DND-41 (cell line): ENCODE measurements at regions not wholly inside any gene's neighbourhood (a gene's known extent, or its start where the extent isn't known, plus 50 kb on each side); places are given as distances from the start of the nearest gene placed in this dataset.
"Not testable (repeated sequence)": the region's sequence is repeated elsewhere in the genome, so short reads cannot be mapped to it uniquely, and the experiment has no call there.

Source experiments
- ATAC-seq: fragments of 200-7000 bp; cut with Tn5 transposase; 3 replicates; pipeline ENCODE4 v1.9.1; 2021; ENCODE audit warnings: low read depth; ENCODE audit not compliant: insufficient read depth
- DNase-seq: peaks from one replicate; pipeline ENCODE4 v3.0.0-alpha.2; 2020
- H2AFZ ChIP-seq: 2 replicates; pipeline ENCODE4 v1.6.0; 2012; ENCODE audit warnings: low read depth, low read length
- H3K27ac ChIP-seq: 2 replicates; pipeline ENCODE4 v1.5.1; 2012; ENCODE audit warnings: low read length, inconsistent platforms
- H3K27me3 ChIP-seq: fragments of 200-600 bp; sonication (generic); 2 replicates; pipeline ENCODE4 v1.6.0; 2012; ENCODE audit warnings: low read length, mild to moderate bottlenecking, inconsistent platforms; ENCODE audit not compliant: insufficient read depth, poor library complexity
- H3K36me3 ChIP-seq: 2 replicates; pipeline ENCODE4 v1.5.1; 2012; ENCODE audit warnings: low read length, inconsistent platforms; ENCODE audit not compliant: insufficient read depth
- H3K4me1 ChIP-seq: 2 replicates; pipeline ENCODE4 v1.5.1; 2012; ENCODE audit warnings: mild to moderate bottlenecking, low read length; ENCODE audit not compliant: insufficient read depth
- H3K4me2 ChIP-seq: 2 replicates; pipeline ENCODE4 v1.6.0; 2012; ENCODE audit warnings: mild to moderate bottlenecking, moderate library complexity, low read length, inconsistent platforms; ENCODE audit not compliant: insufficient read depth
- H3K4me3 ChIP-seq, 2 experiments: fragments of 200-600 bp in 1 of 2; shearing (Covaris generic) in 1 of 2; 2 replicates each; pipeline ENCODE4 v1.5.1; 2012 to 2016; ENCODE audit warnings: inconsistent platforms in 2 of 2, low read length in 2 of 2, mild to moderate bottlenecking in 2 of 2, low read depth in 1 of 2, moderate library complexity in 1 of 2
- H3K79me2 ChIP-seq: 2 replicates; pipeline ENCODE4 v1.6.0; 2012; ENCODE audit warnings: low read length, inconsistent platforms; ENCODE audit not compliant: insufficient read depth
- H3K9ac ChIP-seq: 2 replicates; pipeline ENCODE4 v1.6.0; 2012; ENCODE audit warnings: low read depth, mild to moderate bottlenecking, inconsistent platforms, low read length, moderate library complexity
- H3K9me3 ChIP-seq: 2 replicates; pipeline ENCODE4 v1.5.1; 2012; ENCODE audit warnings: low read length, moderate library complexity, mild to moderate bottlenecking, inconsistent platforms; ENCODE audit not compliant: insufficient read depth, severe bottlenecking
- H4K20me1 ChIP-seq: 2 replicates; pipeline ENCODE4 v1.6.0; 2012; ENCODE audit warnings: low read length; ENCODE audit not compliant: insufficient read depth
- EZH2 ChIP-seq: IDR thresholded peaks from 3 replicates; pipeline ENCODE4 v1.6.1; 2012; ENCODE audit warnings: borderline replicate concordance, low read depth, mild to moderate bottlenecking, moderate library complexity, low read length, inconsistent platforms; ENCODE audit not compliant: severe bottlenecking
- TF ChIP-seq, protein P1 (sequence below): IDR thresholded peaks from 2 replicates; pipeline ENCODE4 v1.5.1; 2012; ENCODE audit warnings: borderline replicate concordance, low read length, moderate library complexity, mild to moderate bottlenecking; ENCODE audit not compliant: poor library complexity, severe bottlenecking; ENCODE audit errors: extremely low read depth

DNA sequence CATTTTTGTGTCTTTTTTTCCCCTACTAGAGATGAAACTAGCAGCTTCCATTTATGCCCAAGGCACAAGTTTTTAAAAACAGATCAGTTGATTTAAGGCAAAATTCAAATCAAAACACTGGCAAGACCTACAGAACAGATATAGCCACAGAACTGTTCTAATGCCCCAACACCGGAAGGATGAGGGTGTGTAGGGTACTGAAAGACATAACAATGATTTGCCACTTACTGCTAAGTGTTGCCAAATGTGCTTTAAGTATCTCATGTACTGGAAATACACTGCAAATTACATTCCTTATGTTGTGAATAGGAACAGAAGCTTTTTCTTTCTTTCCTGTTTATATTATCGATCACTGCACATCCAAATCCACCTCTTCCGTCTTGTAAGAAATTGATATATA lies 189.0 kb downstream of the CETN3 start:
- no peak overlapping the region for H3K4me2 ChIP-seq

GRCh38 chr5:90214991-90215390 lies 194.6 kb downstream of the CETN3 start:
- H3K27me3 ChIP-seq = no peaks in the 10 kb centered on the region
- H3K9ac ChIP-seq = no peak overlapping the region
- H4K20me1 ChIP-seq = no peaks in the 10 kb centered on the region
- H3K4me3 ChIP-seq = no peak overlapping the region
- no peaks in the 10 kb centered on the region for H3K9me3 ChIP-seq
- H3K36me3 ChIP-seq = no peaks in the 10 kb centered on the region
- no peaks in the 10 kb centered on the region for H3K4me1 ChIP-seq
- H2AFZ ChIP-seq = no peak overlapping the region
- ATAC-seq (no peak), DNase-seq (no peak)
- TF ChIP-seq, protein P1, sequence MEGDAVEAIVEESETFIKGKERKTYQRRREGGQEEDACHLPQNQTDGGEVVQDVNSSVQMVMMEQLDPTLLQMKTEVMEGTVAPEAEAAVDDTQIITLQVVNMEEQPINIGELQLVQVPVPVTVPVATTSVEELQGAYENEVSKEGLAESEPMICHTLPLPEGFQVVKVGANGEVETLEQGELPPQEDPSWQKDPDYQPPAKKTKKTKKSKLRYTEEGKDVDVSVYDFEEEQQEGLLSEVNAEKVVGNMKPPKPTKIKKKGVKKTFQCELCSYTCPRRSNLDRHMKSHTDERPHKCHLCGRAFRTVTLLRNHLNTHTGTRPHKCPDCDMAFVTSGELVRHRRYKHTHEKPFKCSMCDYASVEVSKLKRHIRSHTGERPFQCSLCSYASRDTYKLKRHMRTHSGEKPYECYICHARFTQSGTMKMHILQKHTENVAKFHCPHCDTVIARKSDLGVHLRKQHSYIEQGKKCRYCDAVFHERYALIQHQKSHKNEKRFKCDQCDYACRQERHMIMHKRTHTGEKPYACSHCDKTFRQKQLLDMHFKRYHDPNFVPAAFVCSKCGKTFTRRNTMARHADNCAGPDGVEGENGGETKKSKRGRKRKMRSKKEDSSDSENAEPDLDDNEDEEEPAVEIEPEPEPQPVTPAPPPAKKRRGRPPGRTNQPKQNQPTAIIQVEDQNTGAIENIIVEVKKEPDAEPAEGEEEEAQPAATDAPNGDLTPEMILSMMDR = no peak
- TF ChIP-seq EZH2 = no peak
- no peaks in the 10 kb centered on the region for H3K79me2 ChIP-seq
- H3K27ac ChIP-seq = no peak overlapping the region
- H3K4me2 ChIP-seq = no peak overlapping the region

More for the DNA sequence above, 189.0 kb downstream of the CETN3 start:
- no peaks in the 10 kb centered on the region for H3K36me3 ChIP-seq
- no peak overlapping the region for H3K9ac ChIP-seq
- no peaks in the 10 kb centered on the region for H4K20me1 ChIP-seq
- no peak for DNase-seq
- no peak for ATAC-seq
- no peak overlapping the region for H3K27ac ChIP-seq
- no peak for TF ChIP-seq EZH2
- TF ChIP-seq, protein P1 = no peak
- H2AFZ ChIP-seq = no peak overlapping the region
- H3K79me2 ChIP-seq = no peaks in the 10 kb centered on the region
- H3K27me3 ChIP-seq = no peaks in the 10 kb centered on the region
- no peaks in the 10 kb centered on the region for H3K4me1 ChIP-seq
- H3K4me3 ChIP-seq = no peak overlapping the region
- no peaks in the 10 kb centered on the region for H3K9me3 ChIP-seq

DNA sequence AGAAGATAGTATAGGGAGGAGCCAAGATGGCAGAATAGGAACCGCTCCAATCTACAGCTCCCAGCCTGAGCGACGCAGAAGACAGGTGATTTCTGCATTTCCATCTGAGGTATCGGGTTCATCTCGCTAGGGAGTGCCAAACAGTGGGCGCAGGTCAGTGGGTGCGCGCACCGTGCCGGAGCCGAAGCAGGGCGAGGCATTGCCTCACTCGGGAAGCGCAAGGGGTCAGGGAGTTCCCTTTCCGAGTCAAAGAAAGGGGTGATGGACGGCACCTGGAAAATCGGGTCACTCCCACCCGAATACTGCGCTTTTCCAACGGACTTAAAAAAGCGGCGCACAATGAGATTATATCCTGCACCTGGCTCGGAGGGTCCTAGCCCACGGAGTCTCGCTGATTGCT lies 201.2 kb downstream of the CETN3 start:
- not testable (repeated sequence) for H3K9me3 ChIP-seq, ATAC-seq, H2AFZ ChIP-seq, H3K9ac ChIP-seq, H3K27ac ChIP-seq, H4K20me1 ChIP-seq, H3K36me3 ChIP-seq, H3K4me2 ChIP-seq, H3K27me3 ChIP-seq, H3K4me3 ChIP-seq, H3K4me1 ChIP-seq, DNase-seq, H3K79me2 ChIP-seq

- H3K36me3 ChIP-seq = no peaks in the 10 kb centered on the region
- DNase-seq = no peak
- no peak overlapping the region for H3K4me3 ChIP-seq
- H3K79me2 ChIP-seq = no peaks in the 10 kb centered on the region
- no peaks in the 10 kb centered on the region for H3K9me3 ChIP-seq
- no peaks in the 10 kb centered on the region for H3K27me3 ChIP-seq
- ATAC-seq = no peak
- H2AFZ ChIP-seq = no peak overlapping the region
- no peaks in the 10 kb centered on the region for H3K4me1 ChIP-seq
- H3K4me2 ChIP-seq = no peak overlapping the region
- no peaks in the 10 kb centered on the region for H4K20me1 ChIP-seq
- no peak for TF ChIP-seq EZH2
- TF ChIP-seq, protein P1 = no peak
- H3K27ac ChIP-seq = no peak overlapping the region
- H3K9ac ChIP-seq = no peak overlapping the region
These were observed 207.6 kb downstream of the CETN3 start for GRCh38 chr5:90201923-90202322.
